HL-60 (cell line): ENCODE measurements at regions not wholly inside any gene's neighbourhood (a gene's known extent, or its start where the extent isn't known, plus 50 kb on each side); places are given as distances from the start of the nearest gene placed in this dataset.

Experiments
- CTCF ChIP-seq: IDR thresholded peaks from one replicate; pipeline ENCODE4 v1.5.1; 2011; ENCODE audit warnings: low read length, control low read depth, inconsistent platforms; ENCODE audit not compliant: insufficient read depth
- GABPA ChIP-seq: IDR thresholded peaks from 2 replicates; pipeline ENCODE4 v1.6.1; 2012; ENCODE audit warnings: low read depth
- POLR2AphosphoS5 ChIP-seq: IDR thresholded peaks from 2 replicates; pipeline ENCODE4 v1.6.1; 2012; ENCODE audit warnings: low read depth
- REST ChIP-seq: IDR thresholded peaks from 2 replicates; pipeline ENCODE4 v1.6.1; 2012; ENCODE audit warnings: low read depth; ENCODE audit not compliant: insufficient replicate concordance

- no peak for TF ChIP-seq REST
- TF ChIP-seq CTCF: no peak
- no peak for TF ChIP-seq POLR2AphosphoS5
- no peak for TF ChIP-seq GABPA
Measured at GRCh38 chr7:81632418-81632817, 137.4 kb downstream of the HGF start.
